Cardiac fibroblast (primary cell): ENCODE measurements at regions not wholly inside any gene's neighbourhood (a gene's known extent, or its start where the extent isn't known, plus 50 kb on each side); places are given as distances from the start of the nearest gene placed in this dataset.
"Not testable (repeated sequence)": the region's sequence is repeated elsewhere in the genome, so short reads cannot be mapped to it uniquely, and the experiment has no call there.

Source experiments
- DNase-seq, 2 donors: peaks; one replicate each; pipeline versions ENCODE4 v3.0.0 to v3.0.0-alpha.2; 2010; ENCODE audit warnings: low read depth in 2 of 2
- H3K4me3 ChIP-seq, 2 donors: replicated peaks in 1 of 2; 1 replicate in 1 of 2; 2 replicates in 1 of 2; pipeline ENCODE4 v1.5.1; 2011; ENCODE audit warnings: low read depth in 2 of 2, low read length in 2 of 2, mild to moderate bottlenecking in 2 of 2, moderate library complexity in 1 of 2
- TF ChIP-seq, protein P1 (sequence below): IDR thresholded peaks from one replicate; pipeline ENCODE4 v1.5.1; 2011; ENCODE audit warnings: low read depth, mild to moderate bottlenecking, low read length, inconsistent platforms

DNA sequence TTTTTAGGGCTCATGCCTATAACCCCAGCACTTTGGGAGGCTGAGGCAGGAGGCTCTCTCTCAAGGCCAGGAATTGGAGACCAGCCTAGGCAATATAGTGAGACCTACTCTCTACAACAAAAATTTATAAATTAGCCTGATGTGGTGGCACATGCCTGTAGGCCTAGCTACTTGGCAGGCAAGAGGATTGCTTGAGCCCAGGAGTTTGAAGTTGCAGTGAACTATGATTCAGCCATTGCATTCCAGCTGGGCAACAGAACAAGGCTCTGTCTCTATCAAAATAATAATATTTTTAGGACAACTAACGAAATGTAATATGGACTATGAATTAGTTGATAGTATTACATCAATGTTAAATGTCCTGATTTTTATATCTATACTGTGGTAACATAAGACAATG is 68.8 kb upstream of the ARID1A start:
- TF ChIP-seq, protein P1, sequence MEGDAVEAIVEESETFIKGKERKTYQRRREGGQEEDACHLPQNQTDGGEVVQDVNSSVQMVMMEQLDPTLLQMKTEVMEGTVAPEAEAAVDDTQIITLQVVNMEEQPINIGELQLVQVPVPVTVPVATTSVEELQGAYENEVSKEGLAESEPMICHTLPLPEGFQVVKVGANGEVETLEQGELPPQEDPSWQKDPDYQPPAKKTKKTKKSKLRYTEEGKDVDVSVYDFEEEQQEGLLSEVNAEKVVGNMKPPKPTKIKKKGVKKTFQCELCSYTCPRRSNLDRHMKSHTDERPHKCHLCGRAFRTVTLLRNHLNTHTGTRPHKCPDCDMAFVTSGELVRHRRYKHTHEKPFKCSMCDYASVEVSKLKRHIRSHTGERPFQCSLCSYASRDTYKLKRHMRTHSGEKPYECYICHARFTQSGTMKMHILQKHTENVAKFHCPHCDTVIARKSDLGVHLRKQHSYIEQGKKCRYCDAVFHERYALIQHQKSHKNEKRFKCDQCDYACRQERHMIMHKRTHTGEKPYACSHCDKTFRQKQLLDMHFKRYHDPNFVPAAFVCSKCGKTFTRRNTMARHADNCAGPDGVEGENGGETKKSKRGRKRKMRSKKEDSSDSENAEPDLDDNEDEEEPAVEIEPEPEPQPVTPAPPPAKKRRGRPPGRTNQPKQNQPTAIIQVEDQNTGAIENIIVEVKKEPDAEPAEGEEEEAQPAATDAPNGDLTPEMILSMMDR, result no peak
- no peak overlapping the region for H3K4me3 ChIP-seq
- DNase-seq, result peak; percentile 46 to 58

DNA sequence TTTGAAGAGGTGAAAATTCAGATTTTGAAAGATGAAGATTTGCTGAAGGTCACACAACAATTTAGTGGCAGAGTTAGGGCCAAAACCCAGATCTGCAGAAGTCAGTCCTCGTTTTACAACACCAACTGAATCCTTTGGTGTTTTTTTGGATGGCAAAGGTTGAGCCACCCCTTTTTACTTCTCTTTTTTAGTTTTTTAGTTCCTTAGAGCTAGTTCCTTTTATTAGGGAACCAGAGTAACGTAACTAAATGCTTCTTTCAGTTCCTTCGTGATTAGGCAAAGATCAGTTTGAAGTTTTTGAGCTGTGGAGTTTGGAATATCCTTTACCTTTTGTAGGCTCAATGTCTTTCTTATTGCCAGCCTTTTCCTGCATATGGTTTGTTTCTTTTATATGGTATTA is 67.9 kb upstream of the ARID1A start:
- DNase-seq, result no peak
- TF ChIP-seq, protein P1, result no peak
- H3K4me3 ChIP-seq, result no peak overlapping the region

DNA sequence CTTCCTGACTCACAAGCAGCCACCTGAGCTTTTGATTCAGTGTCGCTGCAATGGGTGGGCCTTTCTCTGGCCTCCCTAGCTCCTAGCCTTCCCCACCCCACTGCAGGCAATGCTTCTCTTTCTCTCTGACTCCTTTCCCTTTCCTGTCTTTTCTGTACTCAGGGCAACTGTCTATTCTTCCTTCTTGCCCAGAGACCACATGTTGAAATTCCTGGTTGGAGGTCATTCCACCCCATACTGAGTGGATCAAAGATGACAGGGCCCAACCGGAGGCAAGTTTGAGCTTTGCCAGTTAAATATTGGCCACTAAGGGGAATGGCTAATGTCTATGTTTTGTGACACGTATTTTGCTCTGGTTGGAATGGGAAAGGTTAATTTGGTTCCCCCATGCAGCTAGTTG is 65.2 kb upstream of the ARID1A start:
- no peak overlapping the region for H3K4me3 ChIP-seq
- no peak for DNase-seq
- TF ChIP-seq, protein P1, result no peak

DNA sequence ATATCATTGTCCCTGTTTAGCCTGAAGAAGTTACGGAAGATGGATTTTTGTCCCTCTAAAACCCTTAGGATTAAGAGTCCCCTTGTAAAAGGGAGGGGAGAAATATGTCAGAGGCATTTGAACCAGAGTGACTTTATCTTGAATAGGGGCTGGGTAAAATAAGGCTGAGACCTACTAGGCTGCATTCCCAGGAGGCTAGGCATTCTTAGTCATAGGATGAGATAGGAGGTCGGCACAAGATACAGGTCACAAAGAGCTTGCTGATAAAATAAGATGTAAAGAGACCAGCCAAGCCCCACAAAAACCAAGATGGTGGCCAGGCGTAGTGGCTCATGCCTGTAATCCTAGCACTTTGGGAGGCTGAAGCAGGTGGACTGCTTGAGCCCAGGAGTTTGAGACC is 60.0 kb upstream of the ARID1A start:
- DNase-seq, H3K4me3 ChIP-seq: not testable (repeated sequence)

DNA sequence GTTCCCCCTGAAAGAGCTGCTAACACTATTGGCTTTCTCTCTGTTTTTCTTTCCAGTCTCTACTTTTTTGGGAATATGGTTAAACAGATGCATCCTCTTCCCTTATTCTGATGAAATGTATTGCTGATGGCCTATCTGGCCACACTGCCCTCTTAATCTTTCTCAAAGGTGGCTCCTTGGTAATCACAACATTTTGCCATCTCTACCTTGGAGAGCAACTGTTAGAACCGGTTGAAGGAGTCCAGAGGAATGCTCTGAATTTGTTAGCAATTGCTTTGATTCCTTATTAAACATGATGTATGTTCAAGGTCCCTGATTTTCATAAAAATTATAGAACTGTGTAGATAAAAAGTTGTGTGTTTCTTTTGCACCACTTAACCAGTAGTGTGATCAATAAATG is 50.1 kb upstream of the ARID1A start:
- TF ChIP-seq, protein P1, result no peak
- DNase-seq, result no peak
- H3K4me3 ChIP-seq, result no peak overlapping the region
